Osteocyte (in vitro differentiated cells): ENCODE measurements at regions not wholly inside any gene's neighbourhood (a gene's known extent, or its start where the extent isn't known, plus 50 kb on each side); places are given as distances from the start of the nearest gene placed in this dataset.

ENCODE experiments used
- DNase-seq: peaks from one replicate; pipeline ENCODE4 v3.0.0; 2021; ENCODE audit warnings: mixed read lengths; ENCODE audit not compliant: unreplicated experiment; ENCODE audit errors: extremely low spot score
- H3K27ac Mint-ChIP-seq: one replicate; pipeline ENCODE4 v1.8.0; 2021; ENCODE audit warnings: mild to moderate bottlenecking, mixed read lengths; ENCODE audit not compliant: unreplicated experiment
- H3K27me3 Mint-ChIP-seq: one replicate; pipeline ENCODE4 v1.8.0; 2021; ENCODE audit warnings: mixed read lengths; ENCODE audit not compliant: unreplicated experiment
- H3K36me3 Mint-ChIP-seq: one replicate; pipeline ENCODE4 v1.8.0; 2021; ENCODE audit warnings: mixed read lengths; ENCODE audit not compliant: unreplicated experiment
- H3K4me1 Mint-ChIP-seq: one replicate; pipeline ENCODE4 v1.8.0; 2021; ENCODE audit warnings: mixed read lengths; ENCODE audit not compliant: unreplicated experiment
- H3K4me3 Mint-ChIP-seq: one replicate; pipeline ENCODE4 v1.8.0; 2021; ENCODE audit warnings: mild to moderate bottlenecking, moderate library complexity, mixed read lengths; ENCODE audit not compliant: unreplicated experiment
- H3K9me3 Mint-ChIP-seq: one replicate; pipeline ENCODE4 v1.8.0; 2021; ENCODE audit warnings: mixed read lengths; ENCODE audit not compliant: unreplicated experiment
- CTCF ChIP-seq: fragments of 200-600 bp; sonication (generic); IDR thresholded peaks from 2 replicates; pipeline ENCODE4 v1.5.0; 2021; ENCODE audit warnings: antibody characterized with exemption, mild to moderate bottlenecking, moderate library complexity

- Mint-ChIP-seq H3K36me3 (no peaks in the 10 kb centered on the region), H3K9me3 (no peaks in the 10 kb centered on the region), H3K4me1 (peaks cover 19% of the 10 kb centered on the region), H3K27me3 (no peaks in the 10 kb centered on the region), H3K27ac (no peak overlapping the region), H3K4me3 (no peak overlapping the region)
- TF ChIP-seq CTCF, result no peak
- DNase-seq, result no peak
Measured at GRCh38 chr9:129410226-129410625, 210.7 kb downstream of the C9orf50 start.

GRCh38 chr9:129408535-129409215 is 212.2 kb downstream of the C9orf50 start:
- H3K4me1 Mint-ChIP-seq, result peaks cover 10% of the 10 kb centered on the region
- H3K36me3 Mint-ChIP-seq, result no peaks in the 10 kb centered on the region

GRCh38 chr9:129407905-129408452 is 212.9 kb downstream of the C9orf50 start:
- Mint-ChIP-seq H3K27ac (peak overlapping the region; percentile 3), H3K4me1 (peaks cover 12% of the 10 kb centered on the region), H3K27me3 (no peaks in the 10 kb centered on the region), H3K36me3 (no peaks in the 10 kb centered on the region), H3K4me3 (no peak overlapping the region), H3K9me3 (no peaks in the 10 kb centered on the region)
- no peak for TF ChIP-seq CTCF
- DNase-seq, result no peak

More at GRCh38 chr9:129408535-129409215, 212.2 kb downstream of the C9orf50 start:
- no peak overlapping the region for H3K4me3 Mint-ChIP-seq
- H3K27me3 Mint-ChIP-seq, result no peaks in the 10 kb centered on the region
- H3K27ac Mint-ChIP-seq, result no peak overlapping the region
- DNase-seq, result no peak
- H3K9me3 Mint-ChIP-seq, result no peaks in the 10 kb centered on the region
- no peak for TF ChIP-seq CTCF

GRCh38 chr9:129406278-129407225 is 214.3 kb downstream of the C9orf50 start:
- H3K4me1 Mint-ChIP-seq, result peaks cover 10% of the 10 kb centered on the region
- no peaks in the 10 kb centered on the region for H3K36me3 Mint-ChIP-seq
- no peak for TF ChIP-seq CTCF
- no peaks in the 10 kb centered on the region for H3K27me3 Mint-ChIP-seq
- DNase-seq, result no peak
- no peak overlapping the region for H3K27ac Mint-ChIP-seq
- H3K9me3 Mint-ChIP-seq, result no peaks in the 10 kb centered on the region
- H3K4me3 Mint-ChIP-seq, result no peak overlapping the region

- no peak overlapping the region for H3K4me3 Mint-ChIP-seq
- peaks cover 10% of the 10 kb centered on the region for H3K4me1 Mint-ChIP-seq
- H3K27me3 Mint-ChIP-seq, result no peaks in the 10 kb centered on the region
- no peak for DNase-seq
- H3K36me3 Mint-ChIP-seq, result no peaks in the 10 kb centered on the region
- H3K9me3 Mint-ChIP-seq, result no peaks in the 10 kb centered on the region
- H3K27ac Mint-ChIP-seq, result no peak overlapping the region
- no peak for TF ChIP-seq CTCF
Measured at GRCh38 chr9:129405827-129406213, 215.1 kb downstream of the C9orf50 start.
